ENCODE measurements at regions not wholly inside any gene's neighbourhood (a gene's known extent, or its start where the extent isn't known, plus 50 kb on each side); places are given as distances from the start of the nearest gene placed in this dataset.

DNA sequence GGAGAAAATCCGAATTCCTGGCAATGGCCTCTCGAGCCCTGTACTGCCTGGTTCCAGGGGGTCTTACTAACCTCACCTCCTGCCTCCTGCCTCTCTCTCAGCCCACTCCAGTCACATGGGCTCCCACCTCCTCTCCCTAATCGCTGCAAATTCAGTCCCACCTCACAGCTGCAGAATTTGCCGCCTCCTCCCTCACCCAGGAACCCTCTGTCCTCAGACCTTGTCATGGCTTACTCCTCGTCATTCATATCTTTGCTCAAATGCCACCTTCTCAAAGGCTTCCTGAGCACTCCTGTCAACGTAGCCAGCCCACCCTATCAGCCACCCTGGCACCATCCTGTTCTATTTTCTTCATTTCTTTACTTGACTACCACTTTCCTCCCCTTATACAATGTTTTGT lies 89.0 kb downstream of the SLC2A10 start:
- Histone ChIP-seq H3K9ac (no peak overlapping the region), H3F3A (ENCODE audit: low read depth) (no peaks in the 10 kb centered on the region), H4K20me1 (ENCODE audit: low read depth) (no peaks in the 10 kb centered on the region), H3K27ac (no peak overlapping the region), H3K4me1 (no peaks in the 10 kb centered on the region), H3K27me3 (no peaks in the 10 kb centered on the region), H2AFZ (replicated peaks) (no peak overlapping the region), H3K79me2 (ENCODE audit: low read depth) (no peaks in the 10 kb centered on the region), H3K36me3 (no peaks in the 10 kb centered on the region), H3K4me3 (no peak overlapping the region), H3K4me2 (no peak overlapping the region), H3K9me3 (ENCODE audit: low read depth) (no peaks in the 10 kb centered on the region)
- peaks cover 14% of the 10 kb centered on the region for H3K4me1 Mint-ChIP-seq
- H3K9me3 Mint-ChIP-seq = no peaks in the 10 kb centered on the region
- H3K27me3 Mint-ChIP-seq (ENCODE audit: insufficient read depth, low read depth) = peaks cover 9% of the 10 kb centered on the region
- no peak overlapping the region for H3K4me3 Mint-ChIP-seq
- no peaks in the 10 kb centered on the region for H3K36me3 Mint-ChIP-seq
- TF ChIP-seq EZH2phosphoT487 (IDR thresholded peaks at IDR 0.05) (no peak), EZH2 (IDR thresholded peaks at IDR 0.05) (no peak)
- TF ChIP-seq, protein P1, sequence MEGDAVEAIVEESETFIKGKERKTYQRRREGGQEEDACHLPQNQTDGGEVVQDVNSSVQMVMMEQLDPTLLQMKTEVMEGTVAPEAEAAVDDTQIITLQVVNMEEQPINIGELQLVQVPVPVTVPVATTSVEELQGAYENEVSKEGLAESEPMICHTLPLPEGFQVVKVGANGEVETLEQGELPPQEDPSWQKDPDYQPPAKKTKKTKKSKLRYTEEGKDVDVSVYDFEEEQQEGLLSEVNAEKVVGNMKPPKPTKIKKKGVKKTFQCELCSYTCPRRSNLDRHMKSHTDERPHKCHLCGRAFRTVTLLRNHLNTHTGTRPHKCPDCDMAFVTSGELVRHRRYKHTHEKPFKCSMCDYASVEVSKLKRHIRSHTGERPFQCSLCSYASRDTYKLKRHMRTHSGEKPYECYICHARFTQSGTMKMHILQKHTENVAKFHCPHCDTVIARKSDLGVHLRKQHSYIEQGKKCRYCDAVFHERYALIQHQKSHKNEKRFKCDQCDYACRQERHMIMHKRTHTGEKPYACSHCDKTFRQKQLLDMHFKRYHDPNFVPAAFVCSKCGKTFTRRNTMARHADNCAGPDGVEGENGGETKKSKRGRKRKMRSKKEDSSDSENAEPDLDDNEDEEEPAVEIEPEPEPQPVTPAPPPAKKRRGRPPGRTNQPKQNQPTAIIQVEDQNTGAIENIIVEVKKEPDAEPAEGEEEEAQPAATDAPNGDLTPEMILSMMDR (IDR thresholded peaks at IDR 0.05) = no peak
- no peak for DNase-seq (ENCODE audit: low spot score)
- H3K27ac Mint-ChIP-seq = no peak overlapping the region

DNA sequence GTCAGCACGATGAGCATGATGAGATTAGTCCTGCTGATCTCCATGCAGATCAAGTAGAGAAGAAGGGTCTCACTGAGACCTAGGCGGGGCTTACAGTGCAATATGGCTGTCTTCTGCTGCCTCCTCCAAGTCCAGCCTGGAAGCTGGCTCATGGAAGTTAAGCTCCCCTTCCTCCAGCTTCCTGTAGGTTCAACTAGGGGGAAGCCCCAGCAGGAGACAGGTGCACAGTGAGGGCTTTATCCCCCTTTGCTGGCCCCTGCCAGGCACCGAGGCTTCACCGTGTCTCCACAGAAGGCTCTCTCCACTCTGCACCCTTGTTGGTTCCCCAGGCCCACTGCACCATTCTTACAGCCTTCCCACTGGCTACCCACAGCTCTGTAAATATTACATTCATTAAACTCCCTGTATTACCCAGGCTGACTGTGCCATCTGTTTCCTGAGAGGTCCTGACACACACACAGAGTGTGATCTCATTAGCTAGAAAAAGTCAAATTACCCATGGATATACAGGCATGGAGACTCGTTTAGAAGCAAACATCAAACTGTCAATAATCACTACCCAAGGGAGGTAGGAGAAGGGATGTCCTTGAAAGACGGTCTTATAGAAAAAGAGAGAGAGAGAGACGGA lies 90.4 kb downstream of the SLC2A10 start:
- Histone ChIP-seq H3K36me3 (no peaks in the 10 kb centered on the region), H3K4me1 (no peaks in the 10 kb centered on the region), H3K9ac (no peak overlapping the region), H3K9me3 (ENCODE audit: low read depth) (no peaks in the 10 kb centered on the region), H3K27me3 (no peaks in the 10 kb centered on the region), H2AFZ (replicated peaks) (no peak overlapping the region), H3K4me2 (no peak overlapping the region), H4K20me1 (ENCODE audit: low read depth) (no peaks in the 10 kb centered on the region), H3K27ac (no peak overlapping the region), H3K79me2 (ENCODE audit: low read depth) (no peaks in the 10 kb centered on the region), H3F3A (ENCODE audit: low read depth) (no peaks in the 10 kb centered on the region), H3K4me3 (no peak overlapping the region)
- no peaks in the 10 kb centered on the region for H3K36me3 Mint-ChIP-seq
- no peaks in the 10 kb centered on the region for H3K9me3 Mint-ChIP-seq
- TF ChIP-seq EZH2phosphoT487 (IDR thresholded peaks at IDR 0.05) (no peak), EZH2 (IDR thresholded peaks at IDR 0.05) (no peak)
- TF ChIP-seq, protein P1 (IDR thresholded peaks at IDR 0.05) = no peak
- no peak for DNase-seq (ENCODE audit: low spot score)
- H3K27me3 Mint-ChIP-seq (ENCODE audit: insufficient read depth, low read depth) = peaks cover 9% of the 10 kb centered on the region
- H3K27ac Mint-ChIP-seq = peak overlapping the region; percentile 11
- peaks cover 20% of the 10 kb centered on the region for H3K4me1 Mint-ChIP-seq
- no peak overlapping the region for H3K4me3 Mint-ChIP-seq

DNA sequence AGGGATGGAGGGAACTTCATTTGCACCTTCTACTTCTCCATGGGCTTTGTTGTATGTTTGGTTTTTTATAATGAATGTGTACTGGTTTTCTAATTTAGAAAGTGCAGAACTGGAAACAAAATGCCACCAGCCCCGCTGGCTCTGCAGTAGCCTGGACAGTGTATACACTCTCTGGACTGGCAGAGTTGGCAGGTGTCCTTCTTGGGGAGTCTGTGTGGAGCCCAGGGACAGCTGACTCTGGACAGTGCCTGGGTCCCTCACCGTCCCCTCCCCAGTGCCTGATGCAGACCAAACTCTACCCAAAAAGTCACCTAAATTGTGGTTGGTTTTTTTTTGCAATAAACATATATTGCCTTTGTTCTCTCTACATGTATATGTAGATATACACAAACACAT lies 91.0 kb downstream of the SLC2A10 start:
- peaks cover 9% of the 10 kb centered on the region for H3K27me3 Mint-ChIP-seq (ENCODE audit: insufficient read depth, low read depth)
- no peak for DNase-seq (ENCODE audit: low spot score)

More for the DNA sequence above, 91.0 kb downstream of the SLC2A10 start:
- Histone ChIP-seq H3K9ac (no peak overlapping the region), H3F3A (ENCODE audit: low read depth) (no peaks in the 10 kb centered on the region), H3K27me3 (no peaks in the 10 kb centered on the region), H3K27ac (no peak overlapping the region), H3K4me3 (no peak overlapping the region), H4K20me1 (ENCODE audit: low read depth) (no peaks in the 10 kb centered on the region), H3K4me2 (no peak overlapping the region), H2AFZ (replicated peaks) (no peak overlapping the region), H3K9me3 (ENCODE audit: low read depth) (no peaks in the 10 kb centered on the region), H3K36me3 (no peaks in the 10 kb centered on the region), H3K79me2 (ENCODE audit: low read depth) (no peaks in the 10 kb centered on the region), H3K4me1 (no peaks in the 10 kb centered on the region)
- Mint-ChIP-seq H3K36me3 (no peaks in the 10 kb centered on the region), H3K4me3 (no peak overlapping the region), H3K9me3 (no peaks in the 10 kb centered on the region), H3K27ac (no peak overlapping the region), H3K4me1 (peaks cover 20% of the 10 kb centered on the region)
- TF ChIP-seq EZH2phosphoT487 (IDR thresholded peaks at IDR 0.05) = no peak
- no peak for TF ChIP-seq EZH2 (IDR thresholded peaks at IDR 0.05)
- TF ChIP-seq, protein P1 (IDR thresholded peaks at IDR 0.05) = no peak

Measured in neural progenitor cell (in vitro differentiated cells).